ENCODE measurements at regions not wholly inside any gene's neighbourhood (a gene's known extent, or its start where the extent isn't known, plus 50 kb on each side); places are given as distances from the start of the nearest gene placed in this dataset.

DNA sequence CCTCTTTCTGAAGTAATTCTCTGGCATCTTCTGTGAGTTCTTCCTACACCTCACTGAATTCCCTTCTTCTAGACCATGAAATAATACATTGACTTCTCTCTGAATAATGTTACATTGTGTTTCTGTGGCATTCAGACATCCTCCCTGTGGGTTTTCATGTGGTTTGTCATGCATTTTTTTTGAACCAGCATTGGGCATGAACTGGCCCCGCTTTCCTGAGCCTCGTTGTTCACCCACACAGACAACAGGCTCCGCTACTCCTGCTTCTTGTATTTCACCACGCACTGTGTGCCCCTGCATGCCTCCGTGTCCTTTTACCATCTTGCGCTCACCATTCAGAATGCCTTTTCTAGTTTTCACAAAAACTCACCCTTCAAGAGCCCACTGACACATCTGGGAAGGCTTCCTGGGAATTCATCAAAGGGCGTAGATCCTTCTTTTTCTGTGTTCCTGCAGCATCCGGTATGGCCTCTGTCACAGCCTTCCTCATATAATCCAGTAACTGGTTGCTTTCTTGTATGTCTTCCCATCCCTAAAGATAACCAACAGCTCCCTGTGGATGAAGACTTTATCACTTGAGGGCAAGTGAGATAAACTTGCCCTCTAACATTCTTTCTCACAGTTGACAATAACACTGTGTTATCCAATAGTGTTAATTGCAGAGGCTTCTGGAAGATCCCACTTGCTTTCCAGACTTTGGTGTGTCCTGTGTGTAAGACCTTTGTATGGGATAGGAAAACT is 51.5 kb upstream of the ADAMTSL1 start:
- Histone ChIP-seq H3K36me3 (replicated peaks in 1 of 2; ENCODE audit: control extremely low read depth in 1 of 2, control insufficient read depth in 1 of 2, extremely low read depth in 1 of 2, insufficient read depth in 2 of 2, low read length in 1 of 2) (no peaks in the 10 kb centered on the region), H3K27me3 (replicated peaks in 1 of 4; ENCODE audit: control extremely low read depth in 1 of 4, control insufficient read depth in 3 of 4, insufficient read depth in 4 of 4, low read length in 3 of 4) (no peaks in the 10 kb centered on the region), H3K4me3 (ENCODE audit: control extremely low read depth in 1 of 5, extremely low read depth in 1 of 5, insufficient read depth in 1 of 5, low read depth in 2 of 5, low read length in 4 of 5) (no peak overlapping the region), H3K4me2 (replicated peaks; ENCODE audit: low read depth, low read length, poor library complexity, severe bottlenecking) (no peak overlapping the region), H2AFZ (ENCODE audit: insufficient read depth, low read depth, low read length, poor library complexity, severe bottlenecking) (no peak overlapping the region), H3K9me3 (ENCODE audit: control extremely low read depth in 1 of 3, control insufficient read depth in 2 of 3, insufficient read depth in 1 of 3, low read length in 2 of 3) (no peaks in the 10 kb centered on the region), H4K20me1 (ENCODE audit: control insufficient read depth, insufficient read depth, low read length, poor library complexity, severe bottlenecking) (no peaks in the 10 kb centered on the region), H3K27ac (ENCODE audit: low read length in 2 of 2) (no peak overlapping the region), H3K9ac (ENCODE audit: low read length) (no peak overlapping the region), H3K79me2 (ENCODE audit: control insufficient read depth, insufficient read depth, low read length) (no peaks in the 10 kb centered on the region), H3K4me1 (ENCODE audit: control insufficient read depth in 2 of 2, insufficient read depth in 2 of 2, low read length in 2 of 2) (no peaks in the 10 kb centered on the region)
- no peaks in the 10 kb centered on the region for H3K4me1 Mint-ChIP-seq
- no peaks in the 10 kb centered on the region for H3K27me3 Mint-ChIP-seq
- no peak overlapping the region for H3K27ac Mint-ChIP-seq
- ChIA-PET CTCF (no interaction called here), POLR2A (no interaction called here)
- DNase-seq, result no peak
- peaks cover 3% of the 10 kb centered on the region for H3K9me3 Mint-ChIP-seq (ENCODE audit: insufficient read depth)
- WGBS (ENCODE audit: insufficient coverage), result 85% methylated on average over 7 of the region's 8 CpGs
- no peak overlapping the region for H3K4me3 Mint-ChIP-seq
- ATAC-seq (ENCODE audit: low read depth), result no peak
- TF ChIP-seq, protein P1, sequence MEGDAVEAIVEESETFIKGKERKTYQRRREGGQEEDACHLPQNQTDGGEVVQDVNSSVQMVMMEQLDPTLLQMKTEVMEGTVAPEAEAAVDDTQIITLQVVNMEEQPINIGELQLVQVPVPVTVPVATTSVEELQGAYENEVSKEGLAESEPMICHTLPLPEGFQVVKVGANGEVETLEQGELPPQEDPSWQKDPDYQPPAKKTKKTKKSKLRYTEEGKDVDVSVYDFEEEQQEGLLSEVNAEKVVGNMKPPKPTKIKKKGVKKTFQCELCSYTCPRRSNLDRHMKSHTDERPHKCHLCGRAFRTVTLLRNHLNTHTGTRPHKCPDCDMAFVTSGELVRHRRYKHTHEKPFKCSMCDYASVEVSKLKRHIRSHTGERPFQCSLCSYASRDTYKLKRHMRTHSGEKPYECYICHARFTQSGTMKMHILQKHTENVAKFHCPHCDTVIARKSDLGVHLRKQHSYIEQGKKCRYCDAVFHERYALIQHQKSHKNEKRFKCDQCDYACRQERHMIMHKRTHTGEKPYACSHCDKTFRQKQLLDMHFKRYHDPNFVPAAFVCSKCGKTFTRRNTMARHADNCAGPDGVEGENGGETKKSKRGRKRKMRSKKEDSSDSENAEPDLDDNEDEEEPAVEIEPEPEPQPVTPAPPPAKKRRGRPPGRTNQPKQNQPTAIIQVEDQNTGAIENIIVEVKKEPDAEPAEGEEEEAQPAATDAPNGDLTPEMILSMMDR (IDR thresholded peaks at IDR 0.05), result no peak
- no peak for TF ChIP-seq EZH2 (IDR thresholded peaks at IDR 0.05; ENCODE audit: borderline replicate concordance, insufficient read depth, low read depth, low read length, poor library complexity, severe bottlenecking)
- intact Hi-C loops (cut with micrococcal nuclease), result no loop called here

DNA sequence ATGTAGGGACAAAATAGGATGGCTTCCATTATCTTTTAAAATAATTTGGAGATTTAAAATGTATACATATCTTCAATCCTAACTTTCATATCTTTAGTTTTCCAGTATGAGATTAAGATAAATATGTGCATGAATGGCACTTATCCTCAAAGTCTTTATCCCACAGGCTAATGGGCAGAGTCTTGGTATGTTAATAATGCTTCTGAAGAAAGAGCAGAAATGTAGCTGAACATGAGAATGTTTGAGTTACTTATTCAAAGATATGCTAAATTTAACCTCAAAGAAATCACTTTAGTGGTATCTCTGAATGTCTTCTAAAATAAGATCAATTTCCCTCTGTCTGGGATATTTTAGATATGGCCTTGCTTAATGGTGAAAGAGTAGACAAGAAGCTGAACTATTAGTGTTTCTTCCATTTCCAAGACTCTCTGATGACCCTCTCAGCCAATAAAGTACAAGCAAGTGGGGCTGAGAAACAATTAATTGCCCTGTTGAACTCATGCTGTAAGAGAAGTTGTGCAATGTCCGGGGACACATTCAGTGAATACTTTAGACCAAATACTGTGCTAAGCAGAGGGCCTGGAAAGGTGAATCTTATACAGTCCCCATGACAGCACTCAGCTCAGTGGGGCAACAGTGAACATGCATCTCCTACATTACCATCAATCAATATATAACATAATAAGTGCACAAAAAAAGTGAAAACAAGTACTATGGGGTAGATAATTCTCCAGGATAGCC is 50.0 kb upstream of the ADAMTSL1 start:
- DNase-seq (no peak), ATAC-seq (ENCODE audit: low read depth) (no peak)
- Histone ChIP-seq H3K4me1 (ENCODE audit: control insufficient read depth in 2 of 2, insufficient read depth in 2 of 2, low read length in 2 of 2) (no peaks in the 10 kb centered on the region), H4K20me1 (ENCODE audit: control insufficient read depth, insufficient read depth, low read length, poor library complexity, severe bottlenecking) (no peaks in the 10 kb centered on the region), H3K79me2 (ENCODE audit: control insufficient read depth, insufficient read depth, low read length) (no peaks in the 10 kb centered on the region), H3K4me2 (replicated peaks; ENCODE audit: low read depth, low read length, poor library complexity, severe bottlenecking) (no peak overlapping the region), H3K36me3 (replicated peaks in 1 of 2; ENCODE audit: control extremely low read depth in 1 of 2, control insufficient read depth in 1 of 2, extremely low read depth in 1 of 2, insufficient read depth in 2 of 2, low read length in 1 of 2) (no peaks in the 10 kb centered on the region), H3K4me3 (ENCODE audit: control extremely low read depth in 1 of 5, extremely low read depth in 1 of 5, insufficient read depth in 1 of 5, low read depth in 2 of 5, low read length in 4 of 5) (no peak overlapping the region), H2AFZ (ENCODE audit: insufficient read depth, low read depth, low read length, poor library complexity, severe bottlenecking) (no peak overlapping the region), H3K27ac (ENCODE audit: low read length in 2 of 2) (no peak overlapping the region), H3K9me3 (ENCODE audit: control extremely low read depth in 1 of 3, control insufficient read depth in 2 of 3, insufficient read depth in 1 of 3, low read length in 2 of 3) (no peaks in the 10 kb centered on the region), H3K9ac (ENCODE audit: low read length) (no peak overlapping the region), H3K27me3 (replicated peaks in 1 of 4; ENCODE audit: control extremely low read depth in 1 of 4, control insufficient read depth in 3 of 4, insufficient read depth in 4 of 4, low read length in 3 of 4) (no peaks in the 10 kb centered on the region)
- 100% methylated on average over 1 of the region's 1 CpG for WGBS (ENCODE audit: insufficient coverage)
- Mint-ChIP-seq H3K27me3 (no peaks in the 10 kb centered on the region), H3K4me3 (no peak overlapping the region), H3K4me1 (no peaks in the 10 kb centered on the region), H3K9me3 (ENCODE audit: insufficient read depth) (no peaks in the 10 kb centered on the region), H3K27ac (no peak overlapping the region)
- intact Hi-C loops (cut with micrococcal nuclease), result no loop called here
- ChIA-PET POLR2A (no interaction called here), CTCF (no interaction called here)
- no peak for TF ChIP-seq EZH2 (IDR thresholded peaks at IDR 0.05; ENCODE audit: borderline replicate concordance, insufficient read depth, low read depth, low read length, poor library complexity, severe bottlenecking)
- TF ChIP-seq, protein P1 (IDR thresholded peaks at IDR 0.05), result no peak

All from B cell (primary cell).